Peyer's patch (tissue), 4 donors: ENCODE measurements at regions not wholly inside any gene's neighbourhood (a gene's known extent, or its start where the extent isn't known, plus 50 kb on each side); places are given as distances from the start of the nearest gene placed in this dataset.

Experiments used
- DNase-seq, 3 donors: peaks; one replicate each; pipeline ENCODE4 v3.0.0-alpha.2; 2017 to 2019
- H3K27ac ChIP-seq, 4 donors: fragments of 200-600 bp; sonication (generic); one replicate each; pipeline ENCODE4 v1.5.1; 2016 to 2019
- H3K27me3 ChIP-seq, 2 donors: fragments of 200-600 bp; sonication (generic); one replicate each; pipeline ENCODE4 v1.5.1; 2019
- H3K36me3 ChIP-seq, 3 donors: fragments of 200-600 bp; sonication (generic); one replicate each; pipeline ENCODE4 v1.5.1; 2016 to 2019
- H3K4me1 ChIP-seq, 4 donors: fragments of 200-600 bp; sonication (generic); one replicate each; pipeline ENCODE4 v1.5.1; 2016 to 2019
- H3K4me3 ChIP-seq, 4 donors: fragments of 200-600 bp; sonication (generic); 1 replicate in 3 of 4; 2 replicates in 1 of 4; pipeline ENCODE4 v1.5.1; 2016 to 2019; ENCODE audit warnings: mild to moderate bottlenecking in 1 of 4
- H3K9me3 ChIP-seq, 4 donors: fragments of 200-600 bp; sonication (generic); one replicate each; pipeline ENCODE4 v1.5.1; 2016 to 2019; ENCODE audit warnings: mild to moderate bottlenecking in 1 of 4
- POLR2A ChIP-seq, 2 donors: fragments of 450-650 bp; IDR thresholded peaks; one replicate each; pipeline ENCODE4 v1.5.1; 2017; ENCODE audit warnings: antibody characterized with exemption in 2 of 2, mild to moderate bottlenecking in 2 of 2, moderate library complexity in 2 of 2
- TF ChIP-seq, protein P1 (sequence below), 6 experiments: fragments of 450-650 bp in 4 of 6; fragments of 200-600 bp in 2 of 6; sonication (generic) in 1 of 6; IDR thresholded peaks; one replicate each; pipeline ENCODE4 v1.5.1; 2017 to 2019; ENCODE audit warnings: antibody characterized with exemption in 6 of 6, mild to moderate bottlenecking in 3 of 6, moderate library complexity in 1 of 6

DNA sequence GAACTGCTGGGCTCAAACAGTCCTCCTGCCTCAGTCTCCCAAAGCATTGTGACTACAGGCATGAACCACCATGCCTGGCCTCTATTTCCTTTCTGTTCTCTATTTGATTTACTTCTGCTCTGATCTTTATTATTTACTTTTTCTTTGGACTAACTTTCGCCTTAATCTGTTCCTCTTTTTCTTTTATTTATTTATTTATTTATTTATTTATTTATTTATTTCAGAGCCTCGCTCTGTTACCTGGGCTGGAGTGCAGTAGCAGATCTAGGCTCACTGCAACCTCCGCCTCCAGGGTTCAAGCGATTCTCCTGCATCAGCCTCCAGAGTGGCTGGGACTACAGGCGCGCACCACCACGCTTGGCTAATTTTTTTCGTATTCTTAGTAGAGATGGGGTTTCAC, 1158.3 kb upstream of the GOT2 start:
- Histone ChIP-seq H3K36me3 (no peaks in the 10 kb centered on the region), H3K4me1 (no peaks in the 10 kb centered on the region), H3K9me3 (peaks cover 0 to 2% (median 0%) of the 10 kb centered on the region in 4 donors), H3K27me3 (no peaks in the 10 kb centered on the region), H3K4me3 (no peak overlapping the region), H3K27ac (no peak overlapping the region)
- TF ChIP-seq, protein P1, sequence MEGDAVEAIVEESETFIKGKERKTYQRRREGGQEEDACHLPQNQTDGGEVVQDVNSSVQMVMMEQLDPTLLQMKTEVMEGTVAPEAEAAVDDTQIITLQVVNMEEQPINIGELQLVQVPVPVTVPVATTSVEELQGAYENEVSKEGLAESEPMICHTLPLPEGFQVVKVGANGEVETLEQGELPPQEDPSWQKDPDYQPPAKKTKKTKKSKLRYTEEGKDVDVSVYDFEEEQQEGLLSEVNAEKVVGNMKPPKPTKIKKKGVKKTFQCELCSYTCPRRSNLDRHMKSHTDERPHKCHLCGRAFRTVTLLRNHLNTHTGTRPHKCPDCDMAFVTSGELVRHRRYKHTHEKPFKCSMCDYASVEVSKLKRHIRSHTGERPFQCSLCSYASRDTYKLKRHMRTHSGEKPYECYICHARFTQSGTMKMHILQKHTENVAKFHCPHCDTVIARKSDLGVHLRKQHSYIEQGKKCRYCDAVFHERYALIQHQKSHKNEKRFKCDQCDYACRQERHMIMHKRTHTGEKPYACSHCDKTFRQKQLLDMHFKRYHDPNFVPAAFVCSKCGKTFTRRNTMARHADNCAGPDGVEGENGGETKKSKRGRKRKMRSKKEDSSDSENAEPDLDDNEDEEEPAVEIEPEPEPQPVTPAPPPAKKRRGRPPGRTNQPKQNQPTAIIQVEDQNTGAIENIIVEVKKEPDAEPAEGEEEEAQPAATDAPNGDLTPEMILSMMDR (IDR thresholded peaks at IDR 0.05), result no peak
- no peak for TF ChIP-seq POLR2A (IDR thresholded peaks at IDR 0.05)
- no peak for DNase-seq

DNA sequence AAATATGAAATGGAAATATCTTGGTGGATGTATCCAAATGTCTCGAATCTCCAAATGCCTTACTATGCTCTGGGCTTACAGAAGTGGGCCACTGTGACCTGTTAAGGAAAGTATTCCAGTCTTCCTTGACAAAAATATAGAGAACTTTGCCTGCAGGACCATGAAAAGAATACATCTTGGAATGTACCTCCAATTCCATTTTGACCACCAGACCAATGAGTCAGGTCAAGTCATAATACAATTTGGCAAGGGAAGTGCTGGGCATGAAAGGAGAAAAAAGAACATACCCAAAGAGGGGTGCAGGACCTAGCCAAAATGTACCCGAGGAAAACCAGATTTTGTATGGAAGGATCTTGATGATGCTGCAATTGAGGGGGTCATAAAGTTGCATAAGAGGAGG, 1153.7 kb upstream of the GOT2 start:
- Histone ChIP-seq H3K9me3 (no peaks in the 10 kb centered on the region), H3K27me3 (no peaks in the 10 kb centered on the region), H3K27ac (no peak overlapping the region), H3K4me1 (no peaks in the 10 kb centered on the region), H3K36me3 (no peaks in the 10 kb centered on the region), H3K4me3 (no peak overlapping the region)
- TF ChIP-seq POLR2A (IDR thresholded peaks at IDR 0.05), result no peak
- TF ChIP-seq, protein P1 (IDR thresholded peaks at IDR 0.05), result no peak
- no peak for DNase-seq

DNA sequence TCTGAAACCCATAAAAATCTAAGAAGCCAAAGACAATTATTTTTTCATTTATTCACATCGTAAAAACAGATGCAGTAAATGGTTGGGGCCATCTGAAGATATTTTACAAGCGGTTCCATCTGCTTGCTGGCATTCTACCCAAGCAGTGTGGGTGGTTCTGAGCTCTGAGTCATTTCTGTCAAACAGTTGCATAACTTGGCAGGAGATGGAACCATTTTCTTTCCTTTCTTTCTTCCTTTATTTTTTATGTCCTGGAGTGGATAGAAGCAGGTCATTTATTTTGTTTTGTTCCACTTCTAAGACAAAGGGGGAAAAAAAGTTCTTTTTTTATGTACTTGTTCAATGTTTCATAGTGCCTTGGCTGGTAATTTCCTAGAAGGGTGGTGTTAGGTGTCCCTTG, 1151.9 kb upstream of the GOT2 start:
- Histone ChIP-seq H3K4me1 (no peaks in the 10 kb centered on the region), H3K9me3 (no peaks in the 10 kb centered on the region), H3K4me3 (no peak overlapping the region), H3K27me3 (no peaks in the 10 kb centered on the region), H3K27ac (no peak overlapping the region), H3K36me3 (no peaks in the 10 kb centered on the region)
- TF ChIP-seq, protein P1 (IDR thresholded peaks at IDR 0.05), result no peak
- no peak for TF ChIP-seq POLR2A (IDR thresholded peaks at IDR 0.05)
- no peak for DNase-seq

DNA sequence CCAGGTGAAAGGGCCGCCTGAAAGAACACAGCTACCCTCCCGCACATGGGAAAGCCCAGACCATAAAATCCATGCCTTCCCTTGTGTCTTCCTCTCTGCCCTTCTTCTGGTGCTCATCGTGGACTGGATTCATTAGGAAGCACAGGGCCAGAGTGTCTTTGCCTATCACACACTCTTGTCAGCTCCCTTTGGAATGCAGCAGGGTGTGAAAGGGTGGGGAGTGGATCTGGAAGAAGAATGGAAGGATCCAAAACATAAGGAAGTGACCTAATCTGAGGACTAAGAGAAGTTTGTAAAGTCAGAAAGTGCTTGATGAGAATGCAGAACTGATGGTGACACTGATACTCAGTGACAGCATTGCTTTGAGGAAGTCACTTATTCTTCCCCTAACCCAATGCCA, 1147.3 kb upstream of the GOT2 start:
- Histone ChIP-seq H3K36me3 (no peaks in the 10 kb centered on the region), H3K4me1 (no peaks in the 10 kb centered on the region)

DNA sequence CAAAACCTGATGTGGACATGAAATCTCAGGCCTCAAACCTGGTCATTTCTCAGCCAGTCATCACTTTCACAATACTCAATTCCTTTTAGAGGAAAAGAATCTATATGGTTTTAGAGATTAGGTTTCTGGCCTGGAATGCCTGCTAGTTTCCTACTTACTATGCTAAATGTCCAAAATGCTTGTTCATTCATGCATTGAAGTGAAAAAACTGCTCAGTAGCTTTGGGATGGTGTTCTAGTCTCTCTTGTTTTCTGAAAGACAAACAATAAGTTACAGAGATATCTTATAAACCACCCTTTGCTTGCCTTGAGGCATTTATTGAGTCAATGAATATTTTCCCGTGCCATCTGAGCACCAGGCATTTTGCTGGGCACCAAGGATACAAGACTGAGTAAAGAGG, 1146.5 kb upstream of the GOT2 start:
- Histone ChIP-seq H3K27ac (no peak overlapping the region), H3K36me3 (no peaks in the 10 kb centered on the region), H3K9me3 (no peaks in the 10 kb centered on the region), H3K4me1 (no peaks in the 10 kb centered on the region), H3K4me3 (no peak overlapping the region), H3K27me3 (no peaks in the 10 kb centered on the region)
- no peak for TF ChIP-seq POLR2A (IDR thresholded peaks at IDR 0.05)
- TF ChIP-seq, protein P1 (IDR thresholded peaks at IDR 0.05), result no peak
- DNase-seq, result no peak

More for the DNA sequence above, 1147.3 kb upstream of the GOT2 start:
- no peaks in the 10 kb centered on the region for H3K9me3 ChIP-seq
- DNase-seq, result no peak
- H3K4me3 ChIP-seq, result no peak overlapping the region
- no peak overlapping the region for H3K27ac ChIP-seq
- TF ChIP-seq, protein P1 (IDR thresholded peaks at IDR 0.05), result no peak
- TF ChIP-seq POLR2A (IDR thresholded peaks at IDR 0.05), result no peak
- H3K27me3 ChIP-seq, result no peaks in the 10 kb centered on the region

DNA sequence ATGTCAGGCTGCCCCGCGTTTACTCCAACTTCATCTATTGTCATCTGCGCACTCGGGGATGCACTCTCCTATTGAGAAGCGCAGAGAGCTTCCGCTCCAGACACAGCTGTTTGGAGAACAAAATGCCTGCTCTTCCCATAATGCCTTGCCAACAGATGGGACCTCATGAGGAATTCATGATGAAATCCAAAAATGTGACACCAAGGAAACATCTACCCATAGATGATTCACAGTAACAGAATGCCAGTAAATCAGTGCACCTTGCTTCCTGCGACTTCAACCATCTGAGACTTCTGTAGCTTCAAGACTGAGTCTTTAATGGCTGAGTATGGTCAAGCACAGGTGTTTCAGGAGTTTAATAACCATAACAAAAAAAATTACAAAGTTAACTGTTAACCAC, 1144.9 kb upstream of the GOT2 start:
- H3K27me3 ChIP-seq, result no peaks in the 10 kb centered on the region
- H3K36me3 ChIP-seq, result no peaks in the 10 kb centered on the region
- no peaks in the 10 kb centered on the region for H3K4me1 ChIP-seq
- no peak for DNase-seq
- TF ChIP-seq POLR2A (IDR thresholded peaks at IDR 0.05), result no peak
- TF ChIP-seq, protein P1 (IDR thresholded peaks at IDR 0.05), result no peak
- no peaks in the 10 kb centered on the region for H3K9me3 ChIP-seq
- H3K4me3 ChIP-seq, result no peak overlapping the region
- H3K27ac ChIP-seq, result no peak overlapping the region
